ENCODE measurements at regions not wholly inside any gene's neighbourhood (a gene's known extent, or its start where the extent isn't known, plus 50 kb on each side); places are given as distances from the start of the nearest gene placed in this dataset.
"Not testable (repeated sequence)": the region's sequence is repeated elsewhere in the genome, so short reads cannot be mapped to it uniquely, and the experiment has no call there.

DNA sequence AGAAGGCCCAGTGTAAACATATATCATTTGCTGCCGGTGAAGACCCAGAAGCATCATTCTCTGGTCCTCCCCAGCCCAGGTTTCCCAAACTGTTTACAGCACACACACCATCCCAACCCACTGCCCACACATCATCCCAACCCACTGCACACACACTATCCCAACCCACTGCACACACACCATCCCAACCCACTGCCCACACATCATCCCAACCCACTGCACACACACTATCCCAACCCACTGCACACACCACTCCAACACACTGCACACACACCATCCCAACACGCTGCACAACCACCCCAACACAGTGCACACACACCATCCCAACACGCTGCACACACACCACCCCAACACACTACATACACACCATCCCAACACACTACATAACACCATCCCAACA lies 608.4 kb downstream of the ACTL7B start:
- TF ChIP-seq, protein P1, sequence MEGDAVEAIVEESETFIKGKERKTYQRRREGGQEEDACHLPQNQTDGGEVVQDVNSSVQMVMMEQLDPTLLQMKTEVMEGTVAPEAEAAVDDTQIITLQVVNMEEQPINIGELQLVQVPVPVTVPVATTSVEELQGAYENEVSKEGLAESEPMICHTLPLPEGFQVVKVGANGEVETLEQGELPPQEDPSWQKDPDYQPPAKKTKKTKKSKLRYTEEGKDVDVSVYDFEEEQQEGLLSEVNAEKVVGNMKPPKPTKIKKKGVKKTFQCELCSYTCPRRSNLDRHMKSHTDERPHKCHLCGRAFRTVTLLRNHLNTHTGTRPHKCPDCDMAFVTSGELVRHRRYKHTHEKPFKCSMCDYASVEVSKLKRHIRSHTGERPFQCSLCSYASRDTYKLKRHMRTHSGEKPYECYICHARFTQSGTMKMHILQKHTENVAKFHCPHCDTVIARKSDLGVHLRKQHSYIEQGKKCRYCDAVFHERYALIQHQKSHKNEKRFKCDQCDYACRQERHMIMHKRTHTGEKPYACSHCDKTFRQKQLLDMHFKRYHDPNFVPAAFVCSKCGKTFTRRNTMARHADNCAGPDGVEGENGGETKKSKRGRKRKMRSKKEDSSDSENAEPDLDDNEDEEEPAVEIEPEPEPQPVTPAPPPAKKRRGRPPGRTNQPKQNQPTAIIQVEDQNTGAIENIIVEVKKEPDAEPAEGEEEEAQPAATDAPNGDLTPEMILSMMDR (IDR thresholded peaks at IDR 0.05; ENCODE audit: low read depth, low read length, poor library complexity, severe bottlenecking), result not testable (repeated sequence)
- not testable (repeated sequence) for TF ChIP-seq EZH2phosphoT487 (IDR thresholded peaks at IDR 0.05; ENCODE audit: borderline replicate concordance, low read length)
